ENCODE measurements at regions not wholly inside any gene's neighbourhood (a gene's known extent, or its start where the extent isn't known, plus 50 kb on each side); places are given as distances from the start of the nearest gene placed in this dataset.

- TF ChIP-seq CTCF (IDR thresholded peaks at IDR 0.05) (no peak), REST (IDR thresholded peaks at IDR 0.05; ENCODE audit: insufficient read depth in 1 of 2, low read depth in 2 of 2, low read length in 1 of 2) (no peak), POLR2AphosphoS5 (IDR thresholded peaks at IDR 0.05; ENCODE audit: low read depth, low read length) (no peak)
These were observed 602.2 kb upstream of the ALCAM start for GRCh38 chr3:104764496-104764895.
